ENCODE measurements at regions not wholly inside any gene's neighbourhood (a gene's known extent, or its start where the extent isn't known, plus 50 kb on each side); places are given as distances from the start of the nearest gene placed in this dataset.

DNA sequence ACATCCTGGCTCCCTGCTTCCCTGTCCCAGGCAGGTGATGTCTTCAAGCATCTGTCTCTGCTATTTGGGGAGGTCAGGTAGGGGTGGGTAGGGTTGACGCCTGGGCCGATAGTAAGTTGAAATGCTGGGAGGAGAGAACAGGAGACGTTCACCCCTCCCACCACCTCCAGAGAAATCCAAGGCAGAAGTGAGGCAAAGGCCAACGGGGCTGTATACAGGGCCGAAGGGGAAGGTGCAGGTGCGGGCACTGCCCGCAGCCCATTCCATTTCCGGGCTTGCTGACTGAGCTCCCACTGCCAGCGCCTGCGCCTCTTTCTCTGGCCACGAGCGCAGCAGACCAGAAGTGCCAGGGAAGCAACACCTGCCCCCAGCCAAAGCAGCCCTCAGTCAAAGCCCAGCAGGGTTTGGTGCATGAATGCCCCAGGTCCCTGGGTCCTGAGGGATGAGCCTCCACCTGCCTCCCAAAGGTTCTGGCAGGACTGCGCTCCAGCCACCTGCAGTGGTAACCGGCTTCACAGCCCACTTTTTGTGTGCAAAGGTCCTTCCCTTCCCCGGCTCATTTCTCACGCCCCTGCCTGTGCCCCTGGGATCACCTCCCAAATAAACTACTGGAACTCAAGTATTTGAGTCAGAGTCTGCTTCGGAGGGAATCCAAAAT lies 127.6 kb upstream of the TNRC6C start:
- TF ChIP-seq TARDBP (IDR thresholded peaks at IDR 0.05) (no peak), ZNF3 (CRISPR knock-in tag; IDR thresholded peaks at IDR 0.05) (no peak), HSF4 (CRISPR knock-in tag; IDR thresholded peaks at IDR 0.05; ENCODE audit: borderline replicate concordance) (no peak), EP300 (IDR thresholded peaks at IDR 0.05; ENCODE audit: low read length) (no peak), SMC3 (conservative IDR thresholded peaks at IDR 0.05; ENCODE audit: insufficient read depth, low read depth, low read length) (no peak), FIP1L1 (IDR thresholded peaks at IDR 0.05; ENCODE audit: low read depth, low read length, poor library complexity, severe bottlenecking) (no peak), SMARCC2 (IDR thresholded peaks at IDR 0.05; ENCODE audit: low read depth) (no peak), ZBED1 (IDR thresholded peaks at IDR 0.05) (no peak), MYC (IDR thresholded peaks at IDR 0.05; ENCODE audit: low read depth, low read length) (no peak), MYC (CRISPR knock-in tag; IDR thresholded peaks at IDR 0.05; ENCODE audit: borderline replicate concordance, low read depth) (no peak), EHMT2 (IDR thresholded peaks at IDR 0.05) (no peak), SPI1 (IDR thresholded peaks at IDR 0.05; ENCODE audit: borderline replicate concordance, low read depth, low read length) (no peak)
- TF ChIP-seq, protein P1, sequence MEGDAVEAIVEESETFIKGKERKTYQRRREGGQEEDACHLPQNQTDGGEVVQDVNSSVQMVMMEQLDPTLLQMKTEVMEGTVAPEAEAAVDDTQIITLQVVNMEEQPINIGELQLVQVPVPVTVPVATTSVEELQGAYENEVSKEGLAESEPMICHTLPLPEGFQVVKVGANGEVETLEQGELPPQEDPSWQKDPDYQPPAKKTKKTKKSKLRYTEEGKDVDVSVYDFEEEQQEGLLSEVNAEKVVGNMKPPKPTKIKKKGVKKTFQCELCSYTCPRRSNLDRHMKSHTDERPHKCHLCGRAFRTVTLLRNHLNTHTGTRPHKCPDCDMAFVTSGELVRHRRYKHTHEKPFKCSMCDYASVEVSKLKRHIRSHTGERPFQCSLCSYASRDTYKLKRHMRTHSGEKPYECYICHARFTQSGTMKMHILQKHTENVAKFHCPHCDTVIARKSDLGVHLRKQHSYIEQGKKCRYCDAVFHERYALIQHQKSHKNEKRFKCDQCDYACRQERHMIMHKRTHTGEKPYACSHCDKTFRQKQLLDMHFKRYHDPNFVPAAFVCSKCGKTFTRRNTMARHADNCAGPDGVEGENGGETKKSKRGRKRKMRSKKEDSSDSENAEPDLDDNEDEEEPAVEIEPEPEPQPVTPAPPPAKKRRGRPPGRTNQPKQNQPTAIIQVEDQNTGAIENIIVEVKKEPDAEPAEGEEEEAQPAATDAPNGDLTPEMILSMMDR (IDR thresholded peaks at IDR 0.05 in 2 of 3, conservative IDR thresholded peaks at IDR 0.05 in 1 of 3; ENCODE audit: insufficient read depth in 2 of 3, low read depth in 1 of 3, low read length in 3 of 3), result no peak
